H1 (cell line): ENCODE measurements at regions not wholly inside any gene's neighbourhood (a gene's known extent, or its start where the extent isn't known, plus 50 kb on each side); places are given as distances from the start of the nearest gene placed in this dataset.

Experiments
- BACH1 ChIP-seq: IDR thresholded peaks from 2 replicates; pipeline ENCODE4 v1.6.1; 2012; ENCODE audit warnings: low read length, improper control_type of control experiment
- BRCA1 ChIP-seq: IDR thresholded peaks from 2 replicates; pipeline ENCODE4 v1.6.1; 2012; ENCODE audit warnings: low read depth, low read length, improper control_type of control experiment
- CEBPB ChIP-seq: IDR thresholded peaks from 2 replicates; pipeline ENCODE4 v1.6.1; 2012; ENCODE audit warnings: low read depth, low read length
- EP300 ChIP-seq, 2 experiments: IDR thresholded peaks; 1 replicate in 1 of 2; 2 replicates in 1 of 2; pipeline ENCODE4 v1.6.1; 2011 to 2012; ENCODE audit warnings: low read depth in 2 of 2, low read length in 2 of 2, mild to moderate bottlenecking in 2 of 2, borderline replicate concordance in 1 of 2, inconsistent platforms in 1 of 2, moderate library complexity in 1 of 2
- EZH2 ChIP-seq: fragments of 200-600 bp; sonication (generic); IDR thresholded peaks from 2 replicates; pipeline ENCODE4 v1.7.1; 2012; ENCODE audit warnings: low read depth, mild to moderate bottlenecking, moderate library complexity, low read length, inconsistent platforms; ENCODE audit not compliant: severe bottlenecking
- GTF2F1 ChIP-seq: IDR thresholded peaks from 2 replicates; pipeline ENCODE4 v1.6.1; 2012; ENCODE audit warnings: low read depth, low read length, improper control_type of control experiment, borderline replicate concordance
- POLR2A ChIP-seq, 2 experiments: IDR thresholded peaks; 1 replicate in 1 of 2; 2 replicates in 1 of 2; pipeline ENCODE4 v1.6.1; 2011; ENCODE audit warnings: low read depth in 2 of 2, low read length in 2 of 2, mild to moderate bottlenecking in 2 of 2; ENCODE audit errors: control extremely low read depth in 1 of 2
- POLR2AphosphoS5 ChIP-seq: IDR thresholded peaks from 2 replicates; pipeline ENCODE4 v1.6.1; 2011; ENCODE audit warnings: low read depth, low read length
- RAD21 ChIP-seq, 2 experiments: IDR thresholded peaks in 1 of 2; conservative IDR thresholded peaks in 1 of 2; 2 replicates each; pipeline ENCODE4 v1.6.1; 2011; ENCODE audit warnings: low read depth in 2 of 2, low read length in 2 of 2, improper control_type of control experiment in 1 of 2, inconsistent platforms in 1 of 2, mild to moderate bottlenecking in 1 of 2, moderate library complexity in 1 of 2
- SP2 ChIP-seq: IDR thresholded peaks from 2 replicates; pipeline ENCODE4 v1.6.1; 2012; ENCODE audit warnings: mild to moderate bottlenecking, low read length, inconsistent platforms
- TBP ChIP-seq: IDR thresholded peaks from 2 replicates; pipeline ENCODE4 v1.6.1; 2011; ENCODE audit warnings: low read depth, low read length, improper control_type of control experiment
- TCF12 ChIP-seq: IDR thresholded peaks from 2 replicates; pipeline ENCODE4 v1.6.1; 2011; ENCODE audit warnings: low read depth, mild to moderate bottlenecking, low read length
- ZNF274 ChIP-seq: IDR thresholded peaks from 2 replicates; pipeline ENCODE4 v1.7.0; 2012; ENCODE audit warnings: low read length, borderline replicate concordance; ENCODE audit errors: extremely low read depth
- TF ChIP-seq, protein P1 (sequence below), 3 experiments: IDR thresholded peaks; 1 replicate in 2 of 3; 2 replicates in 1 of 3; pipeline versions ENCODE4 v1.5.1 to v1.6.1; 2011; ENCODE audit warnings: low read length in 3 of 3, mild to moderate bottlenecking in 3 of 3, inconsistent platforms in 2 of 3, low read depth in 1 of 3, moderate library complexity in 1 of 3; ENCODE audit not compliant: insufficient read depth in 1 of 3; ENCODE audit errors: control extremely low read depth in 1 of 3

DNA sequence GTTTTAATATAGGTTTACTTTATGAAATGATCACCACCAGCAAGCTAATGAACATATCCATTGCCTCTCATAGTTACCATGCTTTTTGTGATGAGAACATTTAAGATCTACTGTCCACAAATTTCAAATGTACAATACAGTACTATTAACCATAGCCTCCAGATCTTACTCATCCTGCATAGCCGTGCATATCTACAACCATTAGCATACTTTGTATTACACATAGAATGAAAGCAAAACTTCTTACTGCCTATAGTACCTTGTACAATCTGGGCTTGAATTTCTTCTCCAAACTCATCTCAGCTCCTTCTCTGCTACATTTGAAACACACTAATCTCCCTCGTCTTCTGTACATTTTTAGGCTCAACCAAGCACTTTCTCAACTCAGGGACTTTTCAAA lies 510.6 kb downstream of the PRR16 start:
- no peak for TF ChIP-seq CEBPB
- TF ChIP-seq SP2, result no peak
- no peak for TF ChIP-seq EZH2
- no peak for TF ChIP-seq BRCA1
- TF ChIP-seq, protein P1, sequence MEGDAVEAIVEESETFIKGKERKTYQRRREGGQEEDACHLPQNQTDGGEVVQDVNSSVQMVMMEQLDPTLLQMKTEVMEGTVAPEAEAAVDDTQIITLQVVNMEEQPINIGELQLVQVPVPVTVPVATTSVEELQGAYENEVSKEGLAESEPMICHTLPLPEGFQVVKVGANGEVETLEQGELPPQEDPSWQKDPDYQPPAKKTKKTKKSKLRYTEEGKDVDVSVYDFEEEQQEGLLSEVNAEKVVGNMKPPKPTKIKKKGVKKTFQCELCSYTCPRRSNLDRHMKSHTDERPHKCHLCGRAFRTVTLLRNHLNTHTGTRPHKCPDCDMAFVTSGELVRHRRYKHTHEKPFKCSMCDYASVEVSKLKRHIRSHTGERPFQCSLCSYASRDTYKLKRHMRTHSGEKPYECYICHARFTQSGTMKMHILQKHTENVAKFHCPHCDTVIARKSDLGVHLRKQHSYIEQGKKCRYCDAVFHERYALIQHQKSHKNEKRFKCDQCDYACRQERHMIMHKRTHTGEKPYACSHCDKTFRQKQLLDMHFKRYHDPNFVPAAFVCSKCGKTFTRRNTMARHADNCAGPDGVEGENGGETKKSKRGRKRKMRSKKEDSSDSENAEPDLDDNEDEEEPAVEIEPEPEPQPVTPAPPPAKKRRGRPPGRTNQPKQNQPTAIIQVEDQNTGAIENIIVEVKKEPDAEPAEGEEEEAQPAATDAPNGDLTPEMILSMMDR (IDR thresholded peaks at IDR 0.05; ENCODE audit: control extremely low read depth in 1 of 3, insufficient read depth in 1 of 3, low read depth in 1 of 3, low read length in 3 of 3), result no peak
- TF ChIP-seq POLR2AphosphoS5, result no peak
- no peak for TF ChIP-seq BACH1
- TF ChIP-seq RAD21 (IDR thresholded peaks at IDR 0.05 in 1 of 2, conservative IDR thresholded peaks at IDR 0.05 in 1 of 2; ENCODE audit: low read depth in 2 of 2, low read length in 2 of 2), result no peak
- TF ChIP-seq POLR2A (IDR thresholded peaks at IDR 0.05; ENCODE audit: control extremely low read depth in 1 of 2, low read depth in 2 of 2, low read length in 2 of 2), result no peak
- TF ChIP-seq ZNF274, result no peak
- no peak for TF ChIP-seq GTF2F1
- no peak for TF ChIP-seq TBP
- TF ChIP-seq TCF12, result no peak
- no peak for TF ChIP-seq EP300 (IDR thresholded peaks at IDR 0.05; ENCODE audit: borderline replicate concordance in 1 of 2, low read depth in 2 of 2, low read length in 2 of 2)
